Choroid plexus epithelial cell (primary cell): ENCODE measurements at regions not wholly inside any gene's neighbourhood (a gene's known extent, or its start where the extent isn't known, plus 50 kb on each side); places are given as distances from the start of the nearest gene placed in this dataset.
A peak's percentile ranks its signal among the peaks of the same experiment; 100 is the strongest.
"Not testable (repeated sequence)": the region's sequence is repeated elsewhere in the genome, so short reads cannot be mapped to it uniquely, and the experiment has no call there.

Source experiments
- DNase-seq: peaks from one replicate; pipeline ENCODE4 v3.0.0-alpha.2; 2010; ENCODE audit warnings: low read depth
- H3K4me3 ChIP-seq: 2 replicates; pipeline ENCODE4 v1.5.1; 2011; ENCODE audit warnings: low read depth, mild to moderate bottlenecking, control low read depth, low read length, moderate library complexity
- TF ChIP-seq, protein P1 (sequence below): conservative IDR thresholded peaks from 2 replicates; pipeline ENCODE4 v1.5.1; 2011; ENCODE audit warnings: low read depth, mild to moderate bottlenecking, control low read depth, inconsistent platforms, low read length, moderate library complexity

DNA sequence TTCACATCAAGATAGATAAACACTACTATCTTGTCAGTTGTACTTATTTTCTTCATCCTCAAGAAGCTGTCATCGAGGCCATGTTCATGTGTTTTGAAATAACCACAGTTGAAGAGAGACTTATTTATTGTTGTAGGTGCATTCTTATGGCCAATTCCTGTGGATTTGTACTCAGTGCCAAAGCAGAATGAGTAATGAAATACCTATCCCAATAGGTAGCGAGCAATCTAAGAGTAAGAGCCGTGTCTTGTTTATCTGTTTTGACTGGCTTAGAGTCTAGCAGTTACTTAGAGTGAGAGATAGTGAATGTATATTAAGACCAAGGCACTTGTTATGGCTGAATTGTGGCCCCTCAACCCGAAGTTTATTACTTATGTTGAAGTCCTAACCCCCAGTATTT is 631.0 kb upstream of the SPANXN1 start:
- DNase-seq, result no peak

DNA sequence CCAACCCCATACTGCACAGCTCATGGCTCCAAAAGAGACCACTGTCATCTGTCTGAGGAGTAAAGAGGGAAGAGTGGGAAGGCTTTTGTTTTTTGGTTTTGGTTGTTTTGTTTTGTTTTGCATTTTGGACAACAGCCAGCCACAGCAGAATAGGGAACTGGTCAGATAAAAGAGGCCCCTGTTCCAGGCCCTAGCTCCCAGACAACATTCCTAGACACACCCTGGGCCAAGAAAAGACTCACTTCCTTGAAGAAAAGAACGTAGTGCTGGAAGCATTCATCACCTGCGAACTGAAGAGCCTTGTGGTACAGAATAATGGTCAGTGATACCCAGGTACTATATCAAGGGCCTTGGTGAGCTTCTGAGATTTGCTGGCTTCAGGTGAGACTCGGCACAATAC is 619.4 kb upstream of the SPANXN1 start:
- no peak overlapping the region for H3K4me3 ChIP-seq
- DNase-seq, result no peak
- TF ChIP-seq, protein P1, sequence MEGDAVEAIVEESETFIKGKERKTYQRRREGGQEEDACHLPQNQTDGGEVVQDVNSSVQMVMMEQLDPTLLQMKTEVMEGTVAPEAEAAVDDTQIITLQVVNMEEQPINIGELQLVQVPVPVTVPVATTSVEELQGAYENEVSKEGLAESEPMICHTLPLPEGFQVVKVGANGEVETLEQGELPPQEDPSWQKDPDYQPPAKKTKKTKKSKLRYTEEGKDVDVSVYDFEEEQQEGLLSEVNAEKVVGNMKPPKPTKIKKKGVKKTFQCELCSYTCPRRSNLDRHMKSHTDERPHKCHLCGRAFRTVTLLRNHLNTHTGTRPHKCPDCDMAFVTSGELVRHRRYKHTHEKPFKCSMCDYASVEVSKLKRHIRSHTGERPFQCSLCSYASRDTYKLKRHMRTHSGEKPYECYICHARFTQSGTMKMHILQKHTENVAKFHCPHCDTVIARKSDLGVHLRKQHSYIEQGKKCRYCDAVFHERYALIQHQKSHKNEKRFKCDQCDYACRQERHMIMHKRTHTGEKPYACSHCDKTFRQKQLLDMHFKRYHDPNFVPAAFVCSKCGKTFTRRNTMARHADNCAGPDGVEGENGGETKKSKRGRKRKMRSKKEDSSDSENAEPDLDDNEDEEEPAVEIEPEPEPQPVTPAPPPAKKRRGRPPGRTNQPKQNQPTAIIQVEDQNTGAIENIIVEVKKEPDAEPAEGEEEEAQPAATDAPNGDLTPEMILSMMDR, result no peak

More for the DNA sequence above, 631.0 kb upstream of the SPANXN1 start:
- TF ChIP-seq, protein P1, result no peak
- no peak overlapping the region for H3K4me3 ChIP-seq

- H3K4me3 ChIP-seq, DNase-seq: not testable (repeated sequence)
These were observed 612.9 kb upstream of the SPANXN1 start for GRCh38 chrX:144634451-144634850.

DNA sequence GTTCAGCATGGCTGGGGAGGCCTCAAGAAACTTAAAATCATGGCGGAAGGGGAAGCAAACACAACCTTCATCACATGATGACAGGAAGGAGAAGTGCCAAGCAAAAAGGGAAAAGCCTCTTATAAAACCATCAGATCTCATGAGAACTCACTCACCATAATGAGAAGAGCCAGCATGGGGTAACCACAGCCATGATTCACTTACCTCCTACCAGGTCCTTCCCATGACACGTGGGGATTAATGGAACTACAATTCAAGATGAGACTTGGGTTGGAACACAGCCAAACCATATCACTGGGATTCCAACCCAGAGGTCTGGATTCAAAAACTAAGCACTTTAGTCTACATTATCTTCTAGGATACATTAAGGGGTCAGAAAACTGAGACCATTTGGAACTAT is 609.6 kb upstream of the SPANXN1 start:
- peak; percentile 1 for DNase-seq
- TF ChIP-seq, protein P1, result no peak
- no peak overlapping the region for H3K4me3 ChIP-seq

DNA sequence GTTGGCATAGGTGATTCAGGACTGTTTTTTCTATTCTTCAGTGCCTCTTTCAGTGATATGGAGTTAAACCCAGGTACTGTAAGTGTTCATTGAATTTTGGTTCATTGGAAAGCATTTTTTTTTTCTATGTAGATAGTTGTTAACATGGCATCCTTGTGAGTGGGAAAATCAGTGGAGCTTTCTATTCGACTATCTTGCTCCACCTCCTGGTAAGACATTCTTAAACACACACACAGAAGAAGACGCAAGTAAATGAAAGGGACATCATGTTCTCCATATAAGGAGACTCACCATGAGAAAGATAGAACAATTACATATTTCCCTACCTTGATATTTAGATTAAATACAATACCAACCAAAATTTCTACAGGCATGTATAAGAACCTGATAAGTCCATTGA is 598.5 kb upstream of the SPANXN1 start:
- no peak overlapping the region for H3K4me3 ChIP-seq
- TF ChIP-seq, protein P1, result no peak
- DNase-seq, result no peak

DNA sequence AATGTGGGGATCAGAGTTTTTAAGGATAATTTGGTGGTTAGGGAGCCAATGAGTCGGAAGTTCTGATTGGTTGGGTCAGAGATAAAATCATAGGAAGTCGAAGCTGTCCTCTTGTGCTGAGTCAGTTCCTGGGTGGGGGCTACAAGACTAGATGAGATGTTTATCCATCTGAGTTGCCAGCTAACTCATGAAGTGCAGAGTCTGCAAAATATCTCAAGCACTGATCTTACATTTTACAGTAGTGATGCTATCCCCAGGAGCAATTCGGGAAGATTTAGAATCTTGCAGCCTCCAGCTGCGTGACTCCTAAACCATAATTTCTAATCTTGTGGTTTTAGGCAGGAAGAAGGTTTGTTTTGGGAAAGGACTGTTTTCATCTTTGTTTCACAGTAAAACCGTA is 565.8 kb upstream of the SPANXN1 start:
- peak; percentile 0 for DNase-seq
- TF ChIP-seq, protein P1, result no peak

GRCh38 chrX:144683247-144683646 is 564.1 kb upstream of the SPANXN1 start:
- DNase-seq, result no peak
- no peak overlapping the region for H3K4me3 ChIP-seq
- TF ChIP-seq, protein P1, result no peak

More for the DNA sequence above, 565.8 kb upstream of the SPANXN1 start:
- H3K4me3 ChIP-seq, result no peak overlapping the region

- TF ChIP-seq, protein P1, result no peak
- no peak for DNase-seq
- H3K4me3 ChIP-seq, result no peak overlapping the region
These were observed 537.5 kb upstream of the SPANXN1 start for GRCh38 chrX:144709841-144710240.
